GM12801 (cell line): ENCODE measurements at regions not wholly inside any gene's neighbourhood (a gene's known extent, or its start where the extent isn't known, plus 50 kb on each side); places are given as distances from the start of the nearest gene placed in this dataset.

Source experiments
- CTCF ChIP-seq: IDR thresholded peaks from one replicate; pipeline ENCODE4 v1.5.1; 2011; ENCODE audit warnings: control low read depth; ENCODE audit not compliant: insufficient read length; ENCODE audit errors: extremely low read depth

DNA sequence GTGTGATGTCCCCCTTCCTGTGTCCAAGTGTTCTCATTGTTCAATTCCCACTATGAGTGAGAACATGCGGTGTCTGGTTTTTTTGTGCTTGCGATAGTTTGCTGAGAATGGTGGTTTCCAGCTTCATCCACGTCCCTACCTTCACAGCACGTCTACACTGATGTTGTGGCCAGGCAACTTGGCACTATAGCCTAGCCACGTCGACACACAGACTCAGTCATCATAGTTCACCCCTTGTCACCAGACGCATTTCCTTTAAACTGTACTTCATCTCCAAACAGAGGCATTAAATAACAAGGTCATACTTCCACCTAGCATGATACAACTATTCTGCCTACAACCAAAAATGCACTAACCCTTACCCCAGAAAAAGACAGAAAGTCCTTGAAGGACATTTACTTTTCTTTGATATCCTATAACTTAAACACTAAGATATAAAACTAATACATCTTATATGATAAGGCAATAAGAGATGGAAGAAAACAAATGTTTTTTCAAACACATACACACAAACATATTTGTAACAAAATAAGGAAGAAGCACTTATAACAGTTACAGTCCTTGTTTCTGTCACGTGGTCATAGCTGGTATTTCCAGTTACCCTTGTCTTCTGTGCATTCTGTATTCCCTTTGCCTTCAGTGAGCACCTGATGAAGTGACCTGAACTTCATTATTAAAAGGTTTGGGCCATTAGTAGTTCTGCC lies 121.4 kb downstream of the KLF13 start:
- no peak for TF ChIP-seq CTCF

- TF ChIP-seq CTCF = no peak
These were observed 122.0 kb downstream of the KLF13 start for GRCh38 chr15:31448635-31448979.

DNA sequence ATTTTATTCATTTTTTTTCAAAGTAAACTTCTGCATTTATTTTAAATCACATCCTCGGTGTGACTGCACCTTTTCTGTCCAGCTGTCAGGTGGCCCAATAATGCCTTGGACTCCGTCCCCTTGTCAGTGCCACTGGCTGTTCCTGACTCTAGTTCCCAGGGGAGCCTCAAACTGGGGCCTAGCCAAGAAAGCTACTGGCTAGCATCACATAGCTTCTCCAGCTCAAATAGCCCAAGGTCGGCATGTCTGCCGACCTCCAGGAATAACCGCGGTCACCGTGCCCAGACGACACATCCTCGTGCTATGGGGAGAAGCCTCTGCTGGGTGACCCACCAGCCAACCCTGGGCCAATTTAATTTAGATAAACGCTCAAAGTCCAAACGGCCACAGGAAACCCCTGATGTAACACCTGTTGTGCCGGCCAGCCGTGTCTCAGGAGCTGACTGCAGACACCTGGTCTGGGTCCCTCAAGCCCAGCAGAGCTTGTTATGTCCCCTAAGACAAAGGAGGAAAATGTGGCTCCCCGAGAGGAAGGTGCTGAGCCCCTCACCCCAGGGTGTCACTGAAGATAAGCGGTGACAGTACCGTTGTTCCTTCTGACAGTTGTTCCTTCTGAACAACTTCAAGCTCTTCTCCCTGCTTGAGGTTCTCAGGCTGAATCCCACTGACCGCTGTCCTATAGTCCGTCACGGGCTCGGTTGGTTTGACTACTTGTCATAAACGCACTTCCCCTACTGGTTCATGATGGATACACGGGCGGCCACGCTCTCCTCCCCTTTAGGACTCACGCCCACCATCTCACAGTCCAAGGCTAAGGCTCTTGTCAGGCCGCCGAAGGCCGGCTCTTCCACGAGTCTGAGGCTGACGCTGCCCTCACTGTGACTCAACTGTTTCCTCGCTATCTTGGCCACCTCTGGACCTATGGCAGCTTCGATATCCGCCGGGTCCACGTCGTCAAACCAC lies 126.2 kb downstream of the KLF13 start:
- no peak for TF ChIP-seq CTCF

- TF ChIP-seq CTCF = no peak
These were observed 127.1 kb downstream of the KLF13 start for GRCh38 chr15:31453558-31454318.

DNA sequence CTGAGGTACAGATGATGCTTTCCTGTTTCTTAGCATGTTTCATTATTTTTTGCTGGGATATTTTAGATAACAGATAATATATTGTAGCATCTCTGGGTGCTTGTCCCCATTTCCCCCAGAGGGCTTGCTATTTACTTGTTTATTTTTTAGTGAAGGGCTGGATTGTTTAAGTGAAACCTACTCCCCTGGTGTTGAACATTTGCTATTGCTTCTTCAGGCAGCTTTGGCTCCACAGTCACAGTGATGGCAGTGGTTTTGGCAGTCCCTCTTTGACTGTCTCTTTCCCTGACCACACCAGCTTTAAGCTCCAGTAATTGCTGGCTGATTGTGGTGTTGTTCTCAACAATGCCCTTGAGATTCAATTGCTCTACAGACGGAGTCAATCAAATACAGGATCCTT lies 128.9 kb downstream of the KLF13 start:
- no peak for TF ChIP-seq CTCF

DNA sequence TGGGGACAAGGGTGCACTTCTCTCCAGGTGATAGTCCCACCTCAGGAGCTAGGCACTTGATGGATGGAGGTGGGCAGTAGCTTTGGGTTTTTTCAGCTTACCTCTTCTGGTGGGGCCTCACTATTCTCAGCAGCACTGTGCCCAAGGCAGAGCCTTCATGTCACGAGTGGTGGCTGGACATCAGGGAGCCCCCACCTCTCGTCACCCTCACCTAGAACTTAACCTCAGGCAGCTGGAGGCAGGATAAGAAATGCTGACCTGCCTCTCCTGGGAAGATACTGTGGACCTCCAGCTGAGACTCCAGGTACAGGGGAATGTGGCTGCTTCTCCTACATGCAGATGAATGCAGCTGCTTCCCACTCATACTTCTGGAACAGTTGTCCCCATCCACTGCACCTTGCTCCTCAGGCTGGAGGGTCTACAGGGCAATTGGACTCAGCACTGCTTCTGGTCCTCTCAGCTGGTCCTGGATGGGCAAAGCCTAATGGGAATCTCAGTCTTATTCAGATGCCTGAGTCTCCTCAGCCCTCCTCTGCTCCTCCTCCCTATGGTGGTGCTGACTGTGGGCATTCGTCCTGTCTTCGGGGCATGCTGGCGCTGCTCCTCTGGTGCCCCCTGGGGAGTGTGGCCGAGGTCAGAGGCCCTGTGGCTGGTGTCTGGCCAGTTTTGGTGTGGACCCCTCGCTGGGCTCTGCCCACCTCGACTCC lies 129.9 kb downstream of the KLF13 start:
- no peak for TF ChIP-seq CTCF
